HUES48 (cell line): ENCODE measurements at regions not wholly inside any gene's neighbourhood (a gene's known extent, or its start where the extent isn't known, plus 50 kb on each side); places are given as distances from the start of the nearest gene placed in this dataset.

Source experiments
- H3K27ac ChIP-seq: one replicate; pipeline ENCODE4 v1.7.0; 2013; ENCODE audit warnings: low read depth, low read length, inconsistent platforms
- H3K27me3 ChIP-seq: 2 replicates; pipeline ENCODE4 v1.6.1; 2013; ENCODE audit warnings: mild to moderate bottlenecking, low read length; ENCODE audit not compliant: control insufficient read depth, insufficient read depth
- H3K36me3 ChIP-seq: 2 replicates; pipeline ENCODE4 v1.6.1; 2013; ENCODE audit warnings: low read length; ENCODE audit not compliant: control insufficient read depth, insufficient read depth
- H3K4me1 ChIP-seq: 2 replicates; pipeline ENCODE4 v1.6.1; 2013; ENCODE audit warnings: mild to moderate bottlenecking, low read length; ENCODE audit not compliant: control insufficient read depth, insufficient read depth
- H3K4me3 ChIP-seq: 2 replicates; pipeline ENCODE4 v1.5.1; 2013; ENCODE audit warnings: mild to moderate bottlenecking, low read depth, low read length
- H3K9ac ChIP-seq: 2 replicates; pipeline ENCODE4 v1.6.1; 2013; ENCODE audit warnings: mild to moderate bottlenecking, low read depth, low read length, moderate library complexity
- H3K9me3 ChIP-seq: 2 replicates; pipeline ENCODE4 v1.6.1; 2013; ENCODE audit warnings: low read length; ENCODE audit not compliant: control insufficient read depth, insufficient read depth

DNA sequence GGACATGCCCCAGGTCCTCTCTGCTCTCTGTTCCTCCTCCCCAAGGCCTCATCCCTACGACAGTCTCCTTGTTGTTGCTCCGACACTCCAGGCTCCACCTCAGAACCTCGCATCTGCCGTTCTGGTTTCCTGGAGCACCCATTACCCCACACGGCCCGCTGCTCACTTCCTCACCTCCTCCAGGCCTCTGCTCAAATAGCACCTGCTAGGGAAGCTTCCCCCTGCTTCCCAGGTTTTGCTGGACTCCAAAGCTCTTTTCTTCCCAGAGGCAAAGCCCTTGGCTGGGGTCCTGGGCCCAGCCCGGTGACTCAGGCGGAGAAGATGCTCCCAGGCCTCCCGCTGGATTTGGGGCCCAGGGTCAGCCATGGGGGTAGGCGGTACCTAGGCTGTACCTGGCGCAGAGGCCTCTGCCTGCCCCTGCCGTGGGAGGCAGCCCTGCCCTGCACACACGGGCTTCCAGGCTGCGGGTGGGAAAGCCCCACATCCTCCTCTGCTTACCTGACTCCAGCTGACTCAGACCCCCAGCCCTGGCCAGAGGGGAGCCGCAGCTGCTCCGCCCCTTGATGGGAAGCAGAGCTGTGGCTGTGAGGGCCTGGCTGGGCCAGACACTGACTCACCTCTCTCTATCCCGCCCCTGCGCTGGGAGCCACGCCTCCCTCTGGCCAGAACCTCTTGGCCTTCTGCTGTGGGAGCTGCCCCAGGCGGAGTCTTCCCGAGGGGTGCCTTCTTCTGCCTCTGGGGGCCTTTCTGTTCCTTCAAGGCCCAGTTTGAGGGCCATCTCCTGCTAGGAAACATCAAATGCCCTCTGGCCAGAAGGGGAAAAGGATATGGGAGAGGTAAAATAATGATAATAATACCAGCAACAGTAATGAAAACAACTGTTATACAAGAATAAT lies 130.5 kb downstream of the CEBPB start:
- Histone ChIP-seq H3K9me3 (no peaks in the 10 kb centered on the region), H3K4me1 (peaks cover 12% of the 10 kb centered on the region; the same call in 1 of the 2 replicates), H3K36me3 (no peaks in the 10 kb centered on the region), H3K4me3 (no peak overlapping the region), H3K27me3 (no peaks in the 10 kb centered on the region), H3K27ac (peak overlapping the region; percentile 75), H3K9ac (no peak overlapping the region)

DNA sequence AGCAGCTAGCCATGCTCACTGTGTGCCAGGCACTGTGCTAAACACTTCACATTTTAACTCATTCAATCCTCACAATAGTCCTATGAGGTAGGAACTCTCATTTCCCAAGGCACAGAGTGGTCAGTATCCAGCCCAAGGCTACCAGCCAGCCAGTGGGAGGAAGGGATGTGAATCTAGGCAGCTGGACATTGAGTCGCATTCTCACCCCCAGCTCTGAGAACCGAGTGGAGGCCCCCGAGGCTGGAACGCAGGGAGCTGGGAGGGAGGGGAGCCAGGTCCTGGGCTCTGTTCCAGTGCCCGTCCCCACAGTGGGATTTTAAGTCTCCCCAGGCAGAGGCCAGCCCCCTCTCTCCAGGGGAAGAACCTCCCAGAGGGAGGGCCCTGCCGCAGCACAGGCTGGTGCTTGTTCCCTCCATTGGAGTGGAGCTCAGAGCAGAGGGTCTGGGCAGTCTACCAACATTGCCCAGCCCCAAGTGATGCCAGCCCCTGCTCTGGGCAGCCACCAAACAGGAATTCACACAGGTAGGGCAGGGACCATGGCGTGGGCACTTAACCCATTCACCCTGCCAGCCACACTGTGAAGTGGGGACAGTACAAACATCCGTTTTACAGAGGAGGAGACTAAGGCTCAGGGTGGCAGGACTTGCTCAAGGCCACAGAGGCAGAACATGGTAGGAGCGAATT lies 131.3 kb downstream of the CEBPB start:
- no peak overlapping the region for H3K9ac ChIP-seq
- H3K4me3 ChIP-seq: no peak overlapping the region
- H3K4me1 ChIP-seq: peaks cover 12% of the 10 kb centered on the region; the same call in 1 of the 2 replicates
- no peaks in the 10 kb centered on the region for H3K9me3 ChIP-seq
- no peak overlapping the region for H3K27ac ChIP-seq
- no peaks in the 10 kb centered on the region for H3K36me3 ChIP-seq
- H3K27me3 ChIP-seq: no peaks in the 10 kb centered on the region

DNA sequence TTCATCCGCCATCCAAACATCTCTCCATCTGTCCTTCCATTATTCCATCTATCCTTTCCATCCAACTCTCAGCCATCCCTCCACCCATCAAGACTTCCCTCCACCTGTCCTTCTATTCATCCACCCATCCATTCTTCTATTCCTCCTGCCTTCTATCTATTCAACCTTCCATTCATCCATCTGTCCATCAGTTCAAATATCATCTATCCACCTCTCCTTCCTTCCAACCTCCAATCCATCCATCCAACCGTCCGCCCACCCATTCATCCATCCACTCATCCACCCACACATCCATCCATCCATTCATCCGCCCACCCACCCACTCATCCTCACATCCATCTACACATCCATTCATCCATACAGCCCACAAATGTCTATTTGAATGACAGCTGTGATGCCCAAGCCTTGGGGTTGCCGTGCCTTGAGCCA lies 132.1 kb downstream of the CEBPB start:
- no peaks in the 10 kb centered on the region for H3K27me3 ChIP-seq
- no peaks in the 10 kb centered on the region for H3K9me3 ChIP-seq
- no peak overlapping the region for H3K27ac ChIP-seq
- no peaks in the 10 kb centered on the region for H3K36me3 ChIP-seq
- no peak overlapping the region for H3K9ac ChIP-seq
- H3K4me1 ChIP-seq: peaks cover 12% of the 10 kb centered on the region; the same call in 1 of the 2 replicates
- no peak overlapping the region for H3K4me3 ChIP-seq

DNA sequence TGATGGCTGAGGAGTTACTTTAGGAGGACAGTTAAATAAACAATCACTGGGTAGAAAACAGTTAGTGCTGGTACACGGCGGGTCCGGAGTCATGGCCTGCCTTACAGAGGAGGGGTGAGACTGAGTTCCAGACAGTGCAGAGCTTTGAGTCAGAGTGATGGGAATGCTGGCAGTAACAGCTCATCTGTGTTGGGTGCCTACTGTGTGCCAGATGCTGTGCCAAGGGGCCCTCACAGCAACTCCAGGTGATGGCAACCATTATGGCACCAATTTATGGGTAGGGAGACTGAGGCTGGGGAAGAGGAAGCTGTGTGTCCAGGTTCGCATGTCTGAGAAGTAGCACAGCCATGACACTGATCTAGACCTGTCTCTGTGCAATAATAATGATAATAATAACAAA lies 132.6 kb downstream of the CEBPB start:
- Histone ChIP-seq H3K36me3 (no peaks in the 10 kb centered on the region), H3K27me3 (no peaks in the 10 kb centered on the region), H3K9me3 (no peaks in the 10 kb centered on the region), H3K9ac (no peak overlapping the region), H3K4me3 (no peak overlapping the region), H3K27ac (no peak overlapping the region), H3K4me1 (peaks cover 12% of the 10 kb centered on the region; the same call in 1 of the 2 replicates)

- Histone ChIP-seq H3K4me3 (no peak overlapping the region), H3K9ac (no peak overlapping the region), H3K27ac (no peak overlapping the region), H3K9me3 (no peaks in the 10 kb centered on the region), H3K4me1 (peaks cover 12% of the 10 kb centered on the region; the same call in 1 of the 2 replicates), H3K36me3 (no peaks in the 10 kb centered on the region), H3K27me3 (no peaks in the 10 kb centered on the region)
Observed at GRCh38 chr20:50323777-50324775, 133.4 kb downstream of the CEBPB start.

GRCh38 chr20:50325215-50325614 lies 134.6 kb downstream of the CEBPB start:
- peaks cover 12% of the 10 kb centered on the region; the same call in 1 of the 2 replicates for H3K4me1 ChIP-seq
- H3K9ac ChIP-seq: no peak overlapping the region
- H3K27me3 ChIP-seq: no peaks in the 10 kb centered on the region
- H3K36me3 ChIP-seq: no peaks in the 10 kb centered on the region
- no peaks in the 10 kb centered on the region for H3K9me3 ChIP-seq
- no peak overlapping the region for H3K4me3 ChIP-seq
- no peak overlapping the region for H3K27ac ChIP-seq

DNA sequence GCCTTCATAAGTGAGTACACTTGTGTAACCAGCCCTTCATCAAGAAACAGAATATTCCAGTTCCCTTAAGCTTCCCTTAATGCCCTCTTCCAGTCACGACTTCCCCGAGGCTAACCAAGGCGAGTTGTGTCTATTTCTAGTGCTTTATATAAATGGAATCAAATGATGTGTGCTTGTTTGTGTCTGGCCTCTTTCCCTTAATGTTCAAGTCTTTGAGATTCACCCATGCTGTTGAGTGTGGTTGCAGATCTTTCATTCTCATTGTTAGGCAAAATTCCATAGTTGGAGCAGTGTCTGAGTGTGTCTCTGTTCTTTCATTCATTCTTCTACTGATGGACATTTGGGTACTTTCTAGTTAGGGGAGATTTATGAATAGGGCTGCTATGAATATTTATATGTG lies 135.0 kb downstream of the CEBPB start:
- H3K36me3 ChIP-seq: no peaks in the 10 kb centered on the region
- H3K9ac ChIP-seq: no peak overlapping the region
- H3K4me1 ChIP-seq: peaks cover 12% of the 10 kb centered on the region; the same call in 1 of the 2 replicates
- no peak overlapping the region for H3K27ac ChIP-seq
- H3K4me3 ChIP-seq: no peak overlapping the region
- H3K9me3 ChIP-seq: no peaks in the 10 kb centered on the region
- no peaks in the 10 kb centered on the region for H3K27me3 ChIP-seq

DNA sequence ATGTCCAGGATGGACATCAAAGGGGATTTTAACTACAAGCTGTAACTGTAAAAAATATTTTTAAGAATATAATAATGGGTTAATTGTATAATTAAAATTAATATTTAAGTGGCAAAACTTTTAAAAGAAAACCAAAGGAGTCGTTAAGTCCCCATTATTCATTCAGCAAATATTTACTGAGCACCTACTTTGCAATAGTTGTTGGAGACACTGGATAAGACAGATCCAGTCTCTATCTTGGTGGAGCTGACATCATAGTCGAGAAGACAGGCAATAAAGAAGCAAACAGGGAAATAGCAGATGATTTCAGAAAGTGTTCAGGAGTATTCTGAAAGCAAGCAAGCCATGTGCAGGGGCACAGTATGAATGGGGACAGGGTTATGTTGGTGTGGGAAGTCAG lies 137.0 kb downstream of the CEBPB start:
- H3K27me3 ChIP-seq: no peaks in the 10 kb centered on the region
- H3K4me3 ChIP-seq: no peak overlapping the region
- no peaks in the 10 kb centered on the region for H3K4me1 ChIP-seq
- no peaks in the 10 kb centered on the region for H3K36me3 ChIP-seq
- H3K9ac ChIP-seq: no peak overlapping the region
- H3K9me3 ChIP-seq: no peaks in the 10 kb centered on the region
- H3K27ac ChIP-seq: no peak overlapping the region

DNA sequence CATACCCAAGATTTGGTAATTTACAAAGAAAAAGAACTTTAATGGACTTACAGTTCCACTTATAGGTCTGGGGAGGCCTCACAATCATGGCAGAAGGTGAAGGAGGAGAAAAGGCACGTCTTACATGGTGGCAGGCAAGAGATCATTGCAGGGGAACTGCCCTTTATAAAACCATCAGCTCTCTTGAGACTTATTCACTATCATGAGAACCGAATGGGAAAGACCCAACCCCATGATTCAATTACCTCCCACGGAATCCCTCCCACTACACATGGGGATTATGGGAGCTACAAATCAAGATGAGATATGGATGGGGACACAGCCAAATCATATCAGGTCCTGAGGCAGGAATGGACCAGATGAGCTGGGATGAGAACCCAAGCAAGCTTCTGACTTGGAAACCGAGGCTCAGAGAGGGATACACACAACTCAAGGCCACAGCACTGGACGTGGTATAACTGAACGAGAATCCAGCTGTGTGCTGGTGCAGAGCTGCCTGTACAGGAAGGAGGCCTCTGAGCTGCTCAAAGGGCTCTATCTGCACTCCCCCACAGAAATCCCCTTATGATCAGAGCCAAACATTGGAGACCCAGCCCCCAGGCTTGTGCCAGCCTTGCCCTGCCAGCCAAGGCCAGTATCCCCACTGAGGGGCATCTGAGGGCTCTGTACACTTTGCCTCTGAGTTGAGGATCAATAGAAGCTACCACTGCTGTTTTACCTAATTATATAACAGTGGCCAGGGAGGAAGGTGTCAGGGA lies 137.8 kb downstream of the CEBPB start:
- Histone ChIP-seq H3K27ac (no peak overlapping the region), H3K4me1 (no peaks in the 10 kb centered on the region), H3K4me3 (no peak overlapping the region), H3K9ac (no peak overlapping the region), H3K9me3 (no peaks in the 10 kb centered on the region), H3K27me3 (no peaks in the 10 kb centered on the region), H3K36me3 (no peaks in the 10 kb centered on the region)
